Type B pancreatic cell (in vitro differentiated cells): ENCODE measurements at regions not wholly inside any gene's neighbourhood (a gene's known extent, or its start where the extent isn't known, plus 50 kb on each side); places are given as distances from the start of the nearest gene placed in this dataset.

Experiments used
- DNase-seq: peaks from one replicate; pipeline ENCODE4 v3.0.0; 2021; ENCODE audit warnings: mixed read lengths; ENCODE audit not compliant: unreplicated experiment; ENCODE audit errors: extremely low spot score
- H3K27ac Mint-ChIP-seq: 2 replicates; pipeline ENCODE4 v1.8.0; 2021; ENCODE audit warnings: mild to moderate bottlenecking, mixed read lengths
- H3K27me3 Mint-ChIP-seq: 2 replicates; pipeline ENCODE4 v1.8.0; 2021; ENCODE audit warnings: mixed read lengths
- H3K36me3 Mint-ChIP-seq: 2 replicates; pipeline ENCODE4 v1.8.0; 2021; ENCODE audit warnings: mixed read lengths
- H3K4me1 Mint-ChIP-seq: one replicate; pipeline ENCODE4 v1.8.0; 2021; ENCODE audit warnings: mixed read lengths; ENCODE audit not compliant: unreplicated experiment
- H3K4me3 Mint-ChIP-seq: 2 replicates; pipeline ENCODE4 v1.8.0; 2021; ENCODE audit warnings: mild to moderate bottlenecking, mixed read lengths
- H3K9me3 Mint-ChIP-seq: 2 replicates; pipeline ENCODE4 v1.8.0; 2021; ENCODE audit warnings: mixed read lengths
- CTCF ChIP-seq: fragments of 200-600 bp; sonication (generic); conservative IDR thresholded peaks from 2 replicates; pipeline ENCODE4 v1.5.0; 2021; ENCODE audit warnings: antibody characterized with exemption, mild to moderate bottlenecking

GRCh38 chr11:64503186-64503753, 52.5 kb upstream of the SLC22A11 start:
- DNase-seq: no peak
- Mint-ChIP-seq H3K27me3 (peaks cover 31% of the 10 kb centered on the region), H3K27ac (no peak overlapping the region), H3K9me3 (peaks cover 5% of the 10 kb centered on the region), H3K36me3 (no peaks in the 10 kb centered on the region), H3K4me3 (no peak overlapping the region), H3K4me1 (no peaks in the 10 kb centered on the region)
- no peak for TF ChIP-seq CTCF

GRCh38 chr11:64504999-64505398, 50.7 kb upstream of the SLC22A11 start:
- H3K4me1 Mint-ChIP-seq: no peaks in the 10 kb centered on the region
- DNase-seq: no peak

More at GRCh38 chr11:64504999-64505398, 50.7 kb upstream of the SLC22A11 start:
- peaks cover 35% of the 10 kb centered on the region for H3K27me3 Mint-ChIP-seq
- H3K27ac Mint-ChIP-seq: no peak overlapping the region
- no peaks in the 10 kb centered on the region for H3K36me3 Mint-ChIP-seq
- TF ChIP-seq CTCF: no peak
- no peak overlapping the region for H3K4me3 Mint-ChIP-seq
- peaks cover 5% of the 10 kb centered on the region for H3K9me3 Mint-ChIP-seq
